Stimulated activated naive CD4-positive, alpha-beta T cell treated with Interleukin-2 at 50 U/mL for 16 hours (primary cell): ENCODE measurements at regions not wholly inside any gene's neighbourhood (a gene's known extent, or its start where the extent isn't known, plus 50 kb on each side); places are given as distances from the start of the nearest gene placed in this dataset.

Experiments
- DNase-seq: peaks from one replicate; lab custom pipeline; 2025; lab: John Stamatoyannopoulos, UW

DNA sequence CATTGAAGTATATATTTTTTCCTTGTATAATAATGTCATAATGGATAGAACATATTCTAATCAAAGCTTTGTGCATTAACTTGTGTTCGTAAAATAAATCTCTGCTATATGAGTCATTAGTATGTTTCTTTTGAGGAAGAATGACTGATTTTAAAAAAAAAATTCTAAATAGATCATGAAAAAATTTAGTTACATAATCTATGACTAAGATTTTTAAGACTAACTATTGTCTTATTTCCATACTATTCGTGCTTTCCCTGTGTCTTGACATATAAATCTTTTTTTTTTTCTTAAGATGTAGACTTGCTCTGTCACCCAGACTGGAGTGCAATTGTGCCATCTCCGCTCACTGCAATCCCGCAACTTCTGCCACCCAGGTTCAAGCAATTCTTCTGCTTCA, 226.1 kb downstream of the DSEL start:
- DNase-seq: no peak

GRCh38 chr18:67285583-67285982, 230.9 kb downstream of the DSEL start:
- DNase-seq: no peak

- DNase-seq: no peak
These were observed 233.7 kb downstream of the DSEL start for GRCh38 chr18:67282796-67283195.

DNA sequence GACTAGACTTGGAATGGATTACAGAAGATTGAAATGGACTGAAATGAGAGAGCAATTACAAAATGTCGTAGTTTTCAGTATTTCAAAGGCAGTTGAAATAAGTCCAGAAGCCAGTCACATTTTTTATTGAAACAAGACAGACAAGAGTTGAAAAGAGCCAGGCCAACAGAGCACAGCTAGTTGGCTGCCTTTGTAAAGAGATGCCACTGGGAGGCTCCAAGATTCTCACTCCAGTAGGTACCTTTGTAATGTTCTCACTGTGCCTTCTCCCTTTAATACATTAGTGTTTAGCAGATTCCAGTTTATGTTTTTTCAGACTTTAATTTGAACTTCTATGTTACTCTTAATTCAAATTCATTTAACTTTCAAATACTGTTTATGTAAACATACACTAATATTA, 234.8 kb downstream of the DSEL start:
- DNase-seq: no peak

- DNase-seq: no peak
These were observed 235.9 kb downstream of the DSEL start for GRCh38 chr18:67280486-67281242.

DNA sequence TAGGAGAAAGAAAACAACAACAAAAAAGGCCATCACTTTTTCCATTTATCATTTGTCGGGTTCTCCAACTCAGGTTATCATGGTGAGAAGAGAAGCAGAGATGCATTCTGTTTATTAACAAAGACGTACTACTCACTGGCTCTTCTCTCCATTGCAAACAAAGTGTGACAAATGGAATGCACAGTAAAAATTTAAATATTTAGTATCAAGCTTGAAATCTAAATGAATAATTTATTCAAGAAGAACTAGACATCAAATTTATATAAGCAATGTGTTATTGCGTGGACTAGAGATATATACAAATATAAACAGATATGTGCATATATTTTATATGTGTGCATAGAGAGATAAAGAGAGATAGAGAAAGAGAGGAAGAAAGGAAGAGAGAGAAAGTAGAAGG, 236.5 kb downstream of the DSEL start:
- DNase-seq: no peak

DNA sequence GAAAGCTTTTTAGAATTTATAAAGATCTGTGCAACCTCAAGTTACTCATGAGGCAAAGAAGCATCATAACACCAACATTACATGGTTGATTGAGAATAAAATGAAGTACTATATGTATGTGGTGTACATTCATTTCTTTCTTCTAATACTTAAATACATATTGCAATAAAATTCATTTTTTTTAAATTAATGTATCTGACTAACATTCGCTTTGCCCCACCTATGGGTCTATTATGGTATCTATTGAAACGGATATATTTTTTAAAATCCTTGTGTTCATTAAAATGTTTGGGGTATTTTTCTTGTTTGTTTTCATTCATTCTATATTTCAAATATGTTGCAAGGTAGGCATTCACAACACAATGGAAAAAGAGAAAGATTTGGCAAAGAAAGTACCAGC, 237.5 kb downstream of the DSEL start:
- DNase-seq: no peak

DNA sequence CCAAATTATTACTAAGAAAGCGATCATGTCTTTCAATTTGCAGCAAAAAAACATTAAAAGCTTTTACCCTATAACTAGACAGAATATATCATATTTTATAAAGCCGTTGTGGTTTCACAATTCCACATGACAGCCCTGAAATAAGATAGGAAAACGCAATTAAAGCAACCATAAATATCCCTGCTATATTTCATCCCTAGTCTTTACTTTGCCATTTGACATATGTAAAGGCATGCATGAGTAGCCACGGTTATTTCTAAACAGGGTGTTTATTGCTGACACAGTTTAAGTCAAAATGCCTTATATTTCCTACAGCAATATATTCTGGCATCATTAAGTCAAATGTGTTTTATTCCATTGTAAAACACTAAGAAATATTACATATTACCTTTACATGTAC, 239.9 kb downstream of the DSEL start:
- DNase-seq: no peak

GRCh38 chr18:67273288-67273687, 243.2 kb downstream of the DSEL start:
- no peak for DNase-seq

DNA sequence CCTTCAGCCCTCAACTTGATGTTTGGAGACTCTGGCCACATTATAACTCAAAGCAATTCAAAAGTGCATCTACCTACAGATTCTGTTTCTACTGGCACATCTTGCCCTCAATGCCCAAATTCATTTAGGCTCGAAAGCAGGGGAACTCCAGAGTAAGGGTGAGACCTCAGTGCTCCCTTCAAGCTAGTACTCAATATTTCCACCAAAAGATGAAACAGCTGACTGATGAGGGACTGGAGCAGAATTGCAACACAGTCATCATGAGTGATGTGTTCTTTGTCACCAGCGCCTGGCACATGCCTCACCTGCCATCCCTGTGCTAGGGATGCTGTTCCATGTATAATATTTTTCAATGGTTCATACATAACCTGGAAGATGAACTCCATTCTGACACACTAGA, 247.3 kb downstream of the DSEL start:
- DNase-seq: no peak

GRCh38 chr18:67268530-67268929, 248.0 kb downstream of the DSEL start:
- no peak for DNase-seq

GRCh38 chr18:67266246-67267237, 250.0 kb downstream of the DSEL start:
- no peak for DNase-seq

GRCh38 chr18:67265464-67266245, 250.9 kb downstream of the DSEL start:
- DNase-seq: no peak

- DNase-seq: no peak
These were observed 254.5 kb downstream of the DSEL start for GRCh38 chr18:67261931-67262552.

- DNase-seq: no peak
These were observed 255.7 kb downstream of the DSEL start for GRCh38 chr18:67260841-67261240.

GRCh38 chr18:67250776-67251424, 265.6 kb downstream of the DSEL start:
- DNase-seq: no peak

GRCh38 chr18:67243799-67244587, 272.5 kb downstream of the DSEL start:
- no peak for DNase-seq

GRCh38 chr18:67242001-67242400, 274.5 kb downstream of the DSEL start:
- DNase-seq: no peak

DNA sequence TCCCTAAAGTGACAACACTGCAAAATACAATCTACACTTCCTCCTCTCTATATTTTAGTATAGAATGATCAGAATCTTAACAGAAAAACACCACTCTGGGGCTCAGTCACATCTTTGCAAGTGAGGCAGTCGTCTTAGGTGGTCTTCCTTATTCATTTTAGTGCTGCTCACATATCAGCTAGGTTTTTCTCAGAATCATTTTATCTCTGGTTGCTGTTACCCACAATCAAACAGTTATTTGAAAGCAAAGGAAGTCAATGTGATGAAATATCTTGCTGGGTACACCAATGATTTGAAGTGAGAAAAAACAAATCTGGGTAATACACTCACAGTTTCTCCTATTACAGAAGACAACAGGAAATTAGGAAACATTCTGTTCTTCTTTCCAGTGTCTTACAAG, 275.2 kb downstream of the DSEL start:
- no peak for DNase-seq

- peak; percentile 1 for DNase-seq
These were observed 276.7 kb downstream of the DSEL start for GRCh38 chr18:67239826-67240225.

GRCh38 chr18:67232991-67233390, 283.5 kb downstream of the DSEL start:
- DNase-seq: no peak
